ENCODE measurements at regions not wholly inside any gene's neighbourhood (a gene's known extent, or its start where the extent isn't known, plus 50 kb on each side); places are given as distances from the start of the nearest gene placed in this dataset.

- Histone ChIP-seq H3K36me3 (ENCODE audit: control insufficient read depth, insufficient read depth, low read length) (no peaks in the 10 kb centered on the region), H3K4me3 (ENCODE audit: insufficient read depth, low read depth, low read length) (no peak overlapping the region)
- WGBS, 2 experiments, result 94 to 97% methylated on average over 6 of the region's 6 CpGs
Measured at GRCh38 chr4:23388255-23388654, 501.6 kb downstream of the PPARGC1A start.

GRCh38 chr4:23384741-23385140 lies 505.1 kb downstream of the PPARGC1A start:
- Histone ChIP-seq H3K9me3 (ENCODE audit: control insufficient read depth, low read length) (no peaks in the 10 kb centered on the region), H3K27ac (ENCODE audit: insufficient read depth, low read depth, low read length, poor library complexity, severe bottlenecking) (no peak overlapping the region), H3K27me3 (ENCODE audit: control insufficient read depth, insufficient read depth, low read length, poor library complexity, severe bottlenecking) (no peaks in the 10 kb centered on the region), H3K4me1 (ENCODE audit: control insufficient read depth, insufficient read depth, low read length) (no peaks in the 10 kb centered on the region), H3K36me3 (ENCODE audit: control insufficient read depth, insufficient read depth, low read length) (no peaks in the 10 kb centered on the region), H3K4me3 (ENCODE audit: insufficient read depth, low read depth, low read length) (no peak overlapping the region)
- 81 to 96% methylated on average over 2 of the region's 2 CpGs for WGBS, 2 experiments

More at GRCh38 chr4:23388255-23388654, 501.6 kb downstream of the PPARGC1A start:
- no peaks in the 10 kb centered on the region for H3K4me1 ChIP-seq (ENCODE audit: control insufficient read depth, insufficient read depth, low read length)
- no peaks in the 10 kb centered on the region for H3K27me3 ChIP-seq (ENCODE audit: control insufficient read depth, insufficient read depth, low read length, poor library complexity, severe bottlenecking)
- H3K27ac ChIP-seq (ENCODE audit: insufficient read depth, low read depth, low read length, poor library complexity, severe bottlenecking), result no peak overlapping the region
- H3K9me3 ChIP-seq (ENCODE audit: control insufficient read depth, low read length), result no peaks in the 10 kb centered on the region

DNA sequence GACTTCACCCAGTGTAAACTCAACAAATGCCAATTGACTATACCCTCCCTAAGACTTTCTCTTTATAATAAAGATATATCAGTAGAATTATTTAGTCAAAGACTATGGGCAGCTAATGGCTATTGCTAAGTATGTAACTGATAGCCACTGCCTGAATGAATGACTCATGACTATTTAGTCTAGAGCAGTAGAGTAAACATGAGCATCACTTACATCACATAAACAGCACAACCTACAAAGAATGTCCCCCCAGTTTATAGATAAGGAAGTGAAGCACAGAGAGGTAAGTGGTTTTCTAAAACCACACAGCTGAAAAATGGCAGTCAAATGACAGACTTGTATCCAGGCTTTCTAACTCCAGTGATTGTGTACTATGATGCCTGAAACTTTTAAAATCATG lies 507.0 kb downstream of the PPARGC1A start:
- Histone ChIP-seq H3K4me1 (ENCODE audit: control insufficient read depth, insufficient read depth, low read length) (no peaks in the 10 kb centered on the region), H3K27me3 (ENCODE audit: control insufficient read depth, insufficient read depth, low read length, poor library complexity, severe bottlenecking) (no peaks in the 10 kb centered on the region), H3K27ac (ENCODE audit: insufficient read depth, low read depth, low read length, poor library complexity, severe bottlenecking) (no peak overlapping the region), H3K36me3 (ENCODE audit: control insufficient read depth, insufficient read depth, low read length) (no peaks in the 10 kb centered on the region), H3K4me3 (ENCODE audit: insufficient read depth, low read depth, low read length) (no peak overlapping the region), H3K9me3 (ENCODE audit: control insufficient read depth, low read length) (no peaks in the 10 kb centered on the region)

- no peak overlapping the region for H3K27ac ChIP-seq (ENCODE audit: insufficient read depth, low read depth, low read length, poor library complexity, severe bottlenecking)
- no peaks in the 10 kb centered on the region for H3K36me3 ChIP-seq (ENCODE audit: control insufficient read depth, insufficient read depth, low read length)
- WGBS, 2 experiments, result 67 to 73% methylated on average over 4 of the region's 4 CpGs
- no peaks in the 10 kb centered on the region for H3K27me3 ChIP-seq (ENCODE audit: control insufficient read depth, insufficient read depth, low read length, poor library complexity, severe bottlenecking)
- H3K4me3 ChIP-seq (ENCODE audit: insufficient read depth, low read depth, low read length), result no peak overlapping the region
- no peaks in the 10 kb centered on the region for H3K9me3 ChIP-seq (ENCODE audit: control insufficient read depth, low read length)
- H3K4me1 ChIP-seq (ENCODE audit: control insufficient read depth, insufficient read depth, low read length), result peaks cover 17% of the 10 kb centered on the region
Measured at GRCh38 chr4:23374259-23374658, 515.6 kb downstream of the PPARGC1A start.

DNA sequence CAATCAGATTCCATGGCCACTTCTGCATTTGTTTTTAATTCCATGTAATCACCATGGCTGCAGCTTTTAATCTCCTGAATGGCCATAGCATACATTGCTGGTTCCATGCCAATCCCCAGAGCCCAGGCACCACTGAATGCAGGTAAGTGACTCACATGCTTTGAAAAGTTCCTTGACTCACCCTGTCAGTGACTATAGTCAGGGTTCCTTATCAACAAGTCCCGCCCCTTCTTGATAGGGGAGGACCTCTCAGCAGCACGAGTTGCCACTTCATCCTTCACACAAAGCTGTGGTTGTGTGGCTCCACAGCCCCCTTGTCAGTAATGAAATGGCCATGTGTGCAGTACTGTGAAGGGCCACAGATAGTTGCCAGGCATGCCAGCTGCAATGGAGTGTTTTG lies 516.6 kb downstream of the PPARGC1A start:
- H3K27me3 ChIP-seq (ENCODE audit: control insufficient read depth, insufficient read depth, low read length, poor library complexity, severe bottlenecking), result no peaks in the 10 kb centered on the region
- no peak overlapping the region for H3K27ac ChIP-seq (ENCODE audit: insufficient read depth, low read depth, low read length, poor library complexity, severe bottlenecking)
- no peaks in the 10 kb centered on the region for H3K36me3 ChIP-seq (ENCODE audit: control insufficient read depth, insufficient read depth, low read length)
- H3K4me1 ChIP-seq (ENCODE audit: control insufficient read depth, insufficient read depth, low read length), result peaks cover 17% of the 10 kb centered on the region
- no peaks in the 10 kb centered on the region for H3K9me3 ChIP-seq (ENCODE audit: control insufficient read depth, low read length)
- WGBS, 2 experiments, result 80 to 93% methylated on average over 2 of the region's 2 CpGs
- H3K4me3 ChIP-seq (ENCODE audit: insufficient read depth, low read depth, low read length), result no peak overlapping the region

DNA sequence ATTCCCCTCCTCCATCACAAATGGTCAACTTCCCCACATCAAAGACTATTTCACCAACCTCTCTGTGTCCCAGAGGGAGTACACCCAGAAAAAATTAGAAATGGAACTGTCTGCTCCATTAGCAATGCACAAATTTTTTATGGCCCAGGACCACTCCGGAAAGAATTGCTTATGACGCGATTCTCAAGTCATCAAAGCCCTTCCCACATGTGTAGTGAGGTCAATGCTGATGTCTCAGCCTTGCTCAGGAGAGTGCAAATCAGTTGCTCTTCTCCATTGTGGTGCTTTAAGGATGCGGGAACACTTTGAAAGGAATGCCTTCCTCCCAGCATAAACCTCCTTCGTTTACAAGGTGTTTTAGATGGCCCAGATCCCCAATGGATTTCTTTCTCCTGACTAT lies 518.3 kb downstream of the PPARGC1A start:
- Histone ChIP-seq H3K4me3 (ENCODE audit: insufficient read depth, low read depth, low read length) (no peak overlapping the region), H3K36me3 (ENCODE audit: control insufficient read depth, insufficient read depth, low read length) (no peaks in the 10 kb centered on the region), H3K4me1 (ENCODE audit: control insufficient read depth, insufficient read depth, low read length) (peaks cover 17% of the 10 kb centered on the region), H3K27me3 (ENCODE audit: control insufficient read depth, insufficient read depth, low read length, poor library complexity, severe bottlenecking) (no peaks in the 10 kb centered on the region), H3K9me3 (ENCODE audit: control insufficient read depth, low read length) (no peaks in the 10 kb centered on the region), H3K27ac (ENCODE audit: insufficient read depth, low read depth, low read length, poor library complexity, severe bottlenecking) (no peak overlapping the region)
- WGBS, 2 experiments, result 84 to 85% methylated on average over 5 of the region's 5 CpGs

DNA sequence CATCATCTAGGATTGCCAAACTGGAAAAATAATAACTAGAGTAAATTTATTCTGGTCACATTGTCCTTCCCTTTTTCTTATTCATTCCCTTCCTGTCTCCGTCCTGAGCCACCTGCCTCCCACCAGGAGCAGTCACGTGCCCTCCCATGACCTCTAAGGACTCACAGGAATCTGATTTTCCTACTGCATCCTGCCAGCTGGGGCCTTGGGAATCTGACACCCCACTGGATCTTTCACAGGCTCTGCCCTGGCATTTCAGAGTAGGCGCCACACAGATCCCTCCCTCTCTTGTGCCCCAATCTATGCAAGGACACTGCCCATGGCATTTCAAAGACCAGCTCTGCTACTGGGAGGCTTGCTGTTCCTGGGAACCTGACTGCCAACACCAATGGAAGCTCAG lies 520.5 kb downstream of the PPARGC1A start:
- Histone ChIP-seq H3K4me1 (ENCODE audit: control insufficient read depth, insufficient read depth, low read length) (peaks cover 17% of the 10 kb centered on the region), H3K36me3 (ENCODE audit: control insufficient read depth, insufficient read depth, low read length) (no peaks in the 10 kb centered on the region), H3K9me3 (ENCODE audit: control insufficient read depth, low read length) (no peaks in the 10 kb centered on the region), H3K27ac (ENCODE audit: insufficient read depth, low read depth, low read length, poor library complexity, severe bottlenecking) (no peak overlapping the region), H3K27me3 (ENCODE audit: control insufficient read depth, insufficient read depth, low read length, poor library complexity, severe bottlenecking) (no peaks in the 10 kb centered on the region), H3K4me3 (ENCODE audit: insufficient read depth, low read depth, low read length) (no peak overlapping the region)
- WGBS, 2 experiments, result 56 to 67% methylated on average over 3 of the region's 3 CpGs

- H3K4me1 ChIP-seq (ENCODE audit: control insufficient read depth, insufficient read depth, low read length), result peaks cover 12% of the 10 kb centered on the region
- no peaks in the 10 kb centered on the region for H3K27me3 ChIP-seq (ENCODE audit: control insufficient read depth, insufficient read depth, low read length, poor library complexity, severe bottlenecking)
- H3K27ac ChIP-seq (ENCODE audit: insufficient read depth, low read depth, low read length, poor library complexity, severe bottlenecking), result no peak overlapping the region
- WGBS, 2 experiments, result 88 to 90% methylated on average over 5 to 6 of the region's 6 CpGs
- no peaks in the 10 kb centered on the region for H3K36me3 ChIP-seq (ENCODE audit: control insufficient read depth, insufficient read depth, low read length)
- no peaks in the 10 kb centered on the region for H3K9me3 ChIP-seq (ENCODE audit: control insufficient read depth, low read length)
- H3K4me3 ChIP-seq (ENCODE audit: insufficient read depth, low read depth, low read length), result no peak overlapping the region
Measured at GRCh38 chr4:23368081-23368697, 521.7 kb downstream of the PPARGC1A start.

DNA sequence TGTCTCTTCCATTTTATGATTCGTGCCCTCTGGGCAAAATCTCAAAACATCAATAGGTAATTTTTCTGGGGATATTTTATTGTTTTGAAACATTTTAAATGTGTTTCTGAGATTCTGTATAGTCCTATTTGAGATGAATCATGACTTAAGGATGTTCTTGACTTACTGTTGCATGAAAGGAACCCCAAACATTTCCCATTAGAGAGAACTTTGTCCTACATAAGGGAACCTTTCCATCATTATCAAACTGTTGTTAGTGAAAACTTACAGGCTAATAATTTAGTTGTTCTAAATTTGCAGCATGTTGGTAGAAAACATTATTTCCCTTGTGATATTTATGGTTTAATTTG lies 523.3 kb downstream of the PPARGC1A start:
- Histone ChIP-seq H3K27me3 (ENCODE audit: control insufficient read depth, insufficient read depth, low read length, poor library complexity, severe bottlenecking) (no peaks in the 10 kb centered on the region), H3K27ac (ENCODE audit: insufficient read depth, low read depth, low read length, poor library complexity, severe bottlenecking) (no peak overlapping the region), H3K4me3 (ENCODE audit: insufficient read depth, low read depth, low read length) (no peak overlapping the region), H3K9me3 (ENCODE audit: control insufficient read depth, low read length) (no peaks in the 10 kb centered on the region), H3K36me3 (ENCODE audit: control insufficient read depth, insufficient read depth, low read length) (no peaks in the 10 kb centered on the region), H3K4me1 (ENCODE audit: control insufficient read depth, insufficient read depth, low read length) (peaks cover 7% of the 10 kb centered on the region)
- WGBS, 2 experiments, result 90 to 100% methylated on average over 1 of the region's 1 CpG

- H3K27ac ChIP-seq (ENCODE audit: insufficient read depth, low read depth, low read length, poor library complexity, severe bottlenecking), result no peak overlapping the region
- H3K36me3 ChIP-seq (ENCODE audit: control insufficient read depth, insufficient read depth, low read length), result no peaks in the 10 kb centered on the region
- no peaks in the 10 kb centered on the region for H3K27me3 ChIP-seq (ENCODE audit: control insufficient read depth, insufficient read depth, low read length, poor library complexity, severe bottlenecking)
- no peak overlapping the region for H3K4me3 ChIP-seq (ENCODE audit: insufficient read depth, low read depth, low read length)
- 80 to 100% methylated on average over 1 to 2 of the region's 2 CpGs for WGBS, 2 experiments
- H3K4me1 ChIP-seq (ENCODE audit: control insufficient read depth, insufficient read depth, low read length), result peaks cover 5% of the 10 kb centered on the region
- H3K9me3 ChIP-seq (ENCODE audit: control insufficient read depth, low read length), result no peaks in the 10 kb centered on the region
Measured at GRCh38 chr4:23365871-23366556, 523.8 kb downstream of the PPARGC1A start.

Measured in ectodermal cell (in vitro differentiated cells).